Adipocyte (in vitro differentiated cells): ENCODE measurements at regions not wholly inside any gene's neighbourhood (a gene's known extent, or its start where the extent isn't known, plus 50 kb on each side); places are given as distances from the start of the nearest gene placed in this dataset.

Experiments used
- DNase-seq: peaks from one replicate; pipeline ENCODE4 v3.0.0-alpha.2; 2015; ENCODE audit warnings: low read depth
- H3K27me3 ChIP-seq: replicated peaks from 2 replicates; pipeline ENCODE4 v1.7.0; 2013; ENCODE audit warnings: mild to moderate bottlenecking, low read length, moderate library complexity; ENCODE audit not compliant: control insufficient read depth, insufficient read depth
- H3K36me3 ChIP-seq: 2 replicates; pipeline ENCODE4 v1.7.0; 2013; ENCODE audit warnings: low read length, mild to moderate bottlenecking, moderate library complexity; ENCODE audit not compliant: control insufficient read depth, insufficient read depth, severe bottlenecking
- H3K4me1 ChIP-seq: 2 replicates; pipeline ENCODE4 v1.7.0; 2013; ENCODE audit warnings: mild to moderate bottlenecking, low read length, moderate library complexity; ENCODE audit not compliant: control insufficient read depth, insufficient read depth
- H3K4me3 ChIP-seq: 2 replicates; pipeline ENCODE4 v1.7.0; 2013; ENCODE audit warnings: mild to moderate bottlenecking, low read length, moderate library complexity
- H3K9ac ChIP-seq: 2 replicates; pipeline ENCODE4 v1.7.0; 2013; ENCODE audit warnings: mild to moderate bottlenecking, low read length, moderate library complexity
- H3K9me3 ChIP-seq: 2 replicates; pipeline ENCODE4 v1.7.0; 2013; ENCODE audit warnings: mild to moderate bottlenecking, low read length, moderate library complexity; ENCODE audit not compliant: control insufficient read depth

DNA sequence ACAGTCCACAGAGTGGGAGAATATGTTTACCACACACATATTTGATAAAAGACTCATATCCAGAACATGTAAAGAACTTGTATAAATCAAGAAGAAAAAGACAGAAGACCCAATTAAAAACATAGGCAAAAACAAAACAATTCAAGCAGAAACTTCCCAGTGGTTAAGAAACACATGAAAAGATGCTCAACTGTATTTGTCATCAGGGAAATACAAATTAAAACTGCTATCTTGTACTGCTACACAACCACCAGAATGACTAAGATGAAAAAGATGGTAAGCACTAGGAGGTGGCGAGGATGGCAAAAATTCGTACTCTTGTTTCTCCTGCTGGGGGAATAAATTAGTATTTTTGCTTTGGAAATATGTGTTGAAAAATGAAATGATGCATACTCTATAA, 192.3 kb upstream of the C11orf87 start:
- Histone ChIP-seq H3K9ac (no peak overlapping the region), H3K36me3 (no peaks in the 10 kb centered on the region), H3K27me3 (no peaks in the 10 kb centered on the region), H3K4me3 (no peak overlapping the region), H3K4me1 (no peaks in the 10 kb centered on the region), H3K9me3 (peaks cover 2% of the 10 kb centered on the region)
- no peak for DNase-seq

DNA sequence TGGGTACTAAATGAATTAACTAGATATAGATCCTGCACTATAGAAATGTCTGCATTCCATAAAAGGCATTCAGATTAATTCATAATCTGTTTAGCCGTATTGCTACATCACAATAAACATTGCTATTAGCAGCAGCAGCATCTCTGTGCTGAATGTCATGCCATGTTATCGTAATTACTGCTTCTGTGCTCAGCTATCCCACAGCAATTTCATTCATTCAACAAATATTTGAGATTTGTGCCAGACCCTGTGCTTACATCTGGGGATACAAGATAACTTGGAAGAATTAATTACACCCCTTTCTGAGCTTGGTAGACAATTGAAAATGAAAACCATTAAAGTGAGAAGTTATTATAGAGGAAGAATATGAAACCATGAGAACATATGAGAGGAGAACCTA, 185.8 kb upstream of the C11orf87 start:
- Histone ChIP-seq H3K36me3 (no peaks in the 10 kb centered on the region), H3K4me3 (no peak overlapping the region), H3K4me1 (no peaks in the 10 kb centered on the region), H3K9me3 (peaks cover 12% of the 10 kb centered on the region), H3K9ac (no peak overlapping the region), H3K27me3 (no peaks in the 10 kb centered on the region)
- DNase-seq = no peak

DNA sequence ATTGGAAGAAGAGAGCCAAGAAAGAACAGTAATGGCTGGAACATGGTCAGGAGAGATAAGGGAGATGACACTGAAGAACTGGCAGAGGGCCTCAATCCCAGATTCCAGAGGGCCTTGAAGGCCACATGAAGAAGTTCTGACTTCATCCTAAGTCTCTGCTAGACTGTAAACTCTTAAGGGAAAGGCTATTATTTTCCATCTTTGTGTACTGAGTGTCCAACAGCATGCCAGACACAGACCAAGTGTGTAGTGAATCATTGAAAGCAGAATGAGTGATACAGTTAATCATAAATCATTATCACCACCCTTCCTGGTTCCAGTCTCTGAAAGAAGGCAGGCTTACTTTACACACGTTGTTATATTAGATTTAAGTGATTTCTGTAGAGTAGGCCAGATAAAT, 185.3 kb upstream of the C11orf87 start:
- Histone ChIP-seq H3K9me3 (peaks cover 12% of the 10 kb centered on the region), H3K27me3 (no peaks in the 10 kb centered on the region), H3K36me3 (no peaks in the 10 kb centered on the region), H3K4me3 (no peak overlapping the region), H3K9ac (no peak overlapping the region), H3K4me1 (no peaks in the 10 kb centered on the region)
- DNase-seq = no peak

DNA sequence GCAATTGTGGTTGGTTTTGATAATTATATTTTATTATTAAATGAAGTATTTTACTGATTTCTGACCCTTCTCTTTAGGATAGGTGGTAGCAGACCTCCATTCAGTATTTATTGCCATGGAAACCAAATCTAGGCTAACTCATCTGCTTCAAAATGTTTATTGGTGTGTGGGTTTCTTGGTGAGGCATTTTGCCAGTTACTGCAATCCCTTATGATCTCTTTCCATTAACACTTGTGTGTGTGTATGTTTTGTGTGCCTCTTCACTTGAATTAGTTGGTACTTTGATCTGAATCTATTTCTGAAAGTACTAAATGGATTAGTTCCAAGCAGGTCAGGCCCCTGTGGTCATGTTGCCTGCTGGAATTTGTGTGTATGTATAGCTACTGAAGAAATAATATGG, 184.4 kb upstream of the C11orf87 start:
- Histone ChIP-seq H3K9me3 (peaks cover 12% of the 10 kb centered on the region), H3K4me1 (no peaks in the 10 kb centered on the region), H3K9ac (no peak overlapping the region), H3K4me3 (no peak overlapping the region), H3K27me3 (no peaks in the 10 kb centered on the region), H3K36me3 (no peaks in the 10 kb centered on the region)
- DNase-seq = no peak

DNA sequence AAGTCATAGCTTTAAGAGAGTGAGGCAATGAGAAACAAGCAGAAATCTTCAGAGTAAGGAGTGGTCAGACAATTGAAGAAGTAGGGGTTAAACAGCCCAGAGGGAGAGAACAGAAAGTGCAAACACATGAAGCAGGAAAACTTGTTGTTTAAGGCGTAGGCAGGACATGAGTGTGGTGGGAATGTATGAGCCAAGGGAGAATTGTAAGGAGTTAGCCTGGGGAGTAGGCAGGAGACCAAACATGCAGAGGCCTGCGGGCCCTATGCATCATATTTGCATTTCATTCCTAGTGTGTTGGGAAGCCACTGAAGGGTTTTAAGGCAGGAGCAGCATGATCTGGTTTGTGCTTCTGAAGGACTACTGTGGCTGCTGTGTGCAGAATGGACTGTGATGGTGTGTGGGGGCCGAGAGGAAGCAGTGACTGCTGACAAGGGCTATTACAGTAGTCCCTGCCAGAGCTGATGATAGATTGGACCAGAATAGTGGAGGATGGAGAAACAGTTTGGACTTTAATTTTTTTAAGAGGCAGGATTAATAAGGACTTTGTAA, 179.9 kb upstream of the C11orf87 start:
- no peak for DNase-seq
- H3K4me1 ChIP-seq = no peaks in the 10 kb centered on the region

DNA sequence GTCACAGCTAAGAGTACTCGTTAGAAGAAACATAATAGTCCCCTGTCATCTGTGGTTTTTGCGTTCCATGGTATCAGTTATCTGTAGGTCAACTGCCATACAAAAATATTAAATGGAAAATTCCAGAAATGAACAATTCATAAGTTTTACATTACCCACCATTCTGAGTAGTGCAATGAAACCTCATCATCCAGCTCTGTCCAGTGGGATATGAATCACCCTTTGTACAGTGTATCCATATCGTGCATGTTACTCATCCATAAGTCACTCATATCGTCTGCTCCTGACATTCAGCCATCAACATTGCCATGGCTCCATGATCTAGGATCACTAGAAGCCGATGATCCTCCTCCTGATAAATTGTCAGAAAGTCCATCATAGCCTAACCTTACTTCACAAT, 174.9 kb upstream of the C11orf87 start:
- Histone ChIP-seq H3K4me1 (no peaks in the 10 kb centered on the region), H3K36me3 (no peaks in the 10 kb centered on the region), H3K4me3 (no peak overlapping the region), H3K9me3 (no peaks in the 10 kb centered on the region), H3K27me3 (no peaks in the 10 kb centered on the region), H3K9ac (no peak overlapping the region)
- DNase-seq = peak; percentile 4

More for the DNA sequence above, 179.9 kb upstream of the C11orf87 start:
- no peaks in the 10 kb centered on the region for H3K36me3 ChIP-seq
- no peaks in the 10 kb centered on the region for H3K27me3 ChIP-seq
- H3K4me3 ChIP-seq = no peak overlapping the region
- no peak overlapping the region for H3K9ac ChIP-seq
- peaks cover 12% of the 10 kb centered on the region for H3K9me3 ChIP-seq

DNA sequence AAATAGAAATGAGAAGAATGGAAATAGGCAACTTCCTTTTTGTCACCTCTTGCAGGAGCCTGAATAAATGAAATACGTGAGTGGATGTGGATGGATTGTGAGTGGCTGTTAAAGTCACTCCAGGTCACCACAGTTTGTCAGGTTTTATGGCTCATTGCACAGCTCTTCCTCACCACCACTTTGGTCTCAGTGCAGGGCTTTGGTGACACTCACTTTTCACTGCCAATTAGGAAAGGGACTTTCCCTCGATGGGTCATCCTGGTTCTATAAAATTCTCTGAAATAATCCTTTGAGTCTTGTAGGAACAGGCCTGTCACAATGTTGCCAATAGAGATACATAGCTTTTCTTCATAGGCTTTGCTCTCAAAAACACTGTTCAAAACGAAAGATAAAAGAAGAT, 172.4 kb upstream of the C11orf87 start:
- Histone ChIP-seq H3K4me3 (no peak overlapping the region), H3K36me3 (no peaks in the 10 kb centered on the region), H3K9me3 (no peaks in the 10 kb centered on the region), H3K27me3 (no peaks in the 10 kb centered on the region), H3K9ac (no peak overlapping the region), H3K4me1 (no peaks in the 10 kb centered on the region)
- DNase-seq = no peak

DNA sequence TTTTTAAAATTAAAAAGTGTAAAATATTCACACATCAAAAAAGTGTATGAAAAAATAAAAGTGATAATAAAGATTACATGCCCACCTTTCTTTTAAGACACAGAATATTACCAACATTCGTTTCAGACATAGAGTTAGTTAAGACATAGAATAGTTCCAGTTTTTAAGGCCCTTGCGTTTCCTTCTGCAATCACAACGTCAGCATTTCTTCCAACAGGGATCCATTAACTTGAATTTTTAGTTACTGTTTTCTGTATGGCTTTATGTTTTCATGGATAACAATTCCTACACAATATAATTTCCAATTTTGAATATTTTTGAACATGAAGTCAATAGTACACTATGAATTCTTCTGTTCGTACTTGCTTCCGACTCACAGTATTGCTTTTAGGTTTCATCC, 170.8 kb upstream of the C11orf87 start:
- DNase-seq = no peak
- no peaks in the 10 kb centered on the region for H3K27me3 ChIP-seq
- no peaks in the 10 kb centered on the region for H3K36me3 ChIP-seq
- no peaks in the 10 kb centered on the region for H3K4me1 ChIP-seq
- H3K9ac ChIP-seq = no peak overlapping the region
- no peaks in the 10 kb centered on the region for H3K9me3 ChIP-seq
- H3K4me3 ChIP-seq = no peak overlapping the region

DNA sequence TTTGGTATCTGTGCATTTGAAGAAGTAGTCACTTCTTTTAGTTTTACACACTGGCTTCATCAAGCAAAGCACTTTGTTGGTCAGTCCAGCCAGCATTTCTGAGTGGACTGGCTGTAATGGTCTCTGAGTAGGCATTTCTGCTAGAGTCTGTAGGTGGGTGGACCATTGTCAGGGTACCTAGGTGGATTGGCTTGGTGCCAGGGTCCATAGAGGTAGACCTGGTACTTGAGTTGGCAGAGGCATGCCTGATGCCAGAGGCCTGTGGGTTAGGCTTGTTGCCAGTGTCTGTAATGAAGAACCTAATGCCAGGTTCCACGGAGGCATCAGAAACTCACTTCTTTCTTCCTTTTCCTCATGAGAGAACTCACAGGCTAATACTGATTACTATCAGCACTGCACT, 157.9 kb upstream of the C11orf87 start:
- H3K4me3 ChIP-seq = no peak overlapping the region
- H3K9ac ChIP-seq = no peak overlapping the region
- no peak for DNase-seq

DNA sequence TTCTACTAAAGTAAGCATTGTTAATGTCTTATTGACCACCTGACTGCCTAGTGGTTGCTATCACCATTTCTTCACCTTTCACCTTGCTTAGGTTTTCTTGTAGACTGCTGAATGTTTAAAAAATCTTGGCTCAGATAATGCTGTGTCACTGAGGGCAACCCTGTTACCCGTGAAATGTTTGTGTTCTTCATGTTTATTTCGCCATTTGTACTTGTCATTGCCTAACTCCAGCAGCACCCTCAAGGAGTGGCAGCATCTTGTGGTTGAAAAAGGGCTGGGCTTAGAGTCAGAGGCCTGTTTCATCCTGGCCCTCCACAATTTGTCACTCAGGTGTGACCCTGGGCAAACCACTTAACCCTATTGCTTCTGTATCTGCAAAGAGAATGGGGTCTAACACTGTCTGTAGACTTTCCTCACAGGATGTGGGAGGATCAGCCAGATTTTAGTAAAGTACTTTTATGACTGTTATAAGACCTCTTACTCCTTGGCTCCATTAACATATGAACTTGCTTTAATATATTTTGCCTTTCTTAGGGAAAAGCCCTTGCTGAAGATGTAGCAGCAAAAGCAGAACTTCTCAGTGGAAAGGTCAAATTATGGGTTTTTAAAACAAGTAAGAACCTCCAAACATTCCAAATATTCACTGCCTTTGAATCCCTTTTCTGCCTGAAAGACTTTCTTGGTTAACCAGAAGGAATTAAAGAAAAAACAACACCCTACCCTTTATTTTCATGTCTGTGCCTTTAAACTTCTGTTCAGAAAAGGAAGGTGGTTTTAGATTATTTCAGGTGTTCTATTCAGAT, 154.5 kb upstream of the C11orf87 start:
- H3K4me1 ChIP-seq = no peaks in the 10 kb centered on the region
- peak; percentile 43 for DNase-seq
- H3K9ac ChIP-seq = no peak overlapping the region

More for the DNA sequence above, 157.9 kb upstream of the C11orf87 start:
- Histone ChIP-seq H3K36me3 (no peaks in the 10 kb centered on the region), H3K9me3 (peaks cover 28% of the 10 kb centered on the region), H3K4me1 (no peaks in the 10 kb centered on the region), H3K27me3 (no peaks in the 10 kb centered on the region)

DNA sequence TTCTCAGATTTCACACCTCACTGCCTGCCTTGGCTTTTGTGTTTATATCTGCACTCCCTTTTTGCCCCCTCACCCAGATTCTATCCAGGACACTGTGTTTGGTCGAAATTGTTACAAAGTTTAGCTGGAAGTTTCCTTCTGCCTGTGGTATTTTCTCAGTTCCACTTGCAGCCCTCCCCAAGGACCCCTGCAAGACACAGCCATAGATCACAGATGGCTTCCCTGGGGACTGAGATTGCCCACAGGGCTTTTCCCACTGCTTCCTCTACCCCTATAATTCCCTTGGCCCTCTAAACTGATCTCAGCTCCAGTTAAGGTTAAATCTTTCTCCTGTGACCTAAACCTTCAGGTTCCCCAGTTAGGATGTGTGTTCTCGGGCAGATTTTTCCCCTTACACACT, 146.1 kb upstream of the C11orf87 start:
- H3K4me3 ChIP-seq = no peak overlapping the region
- no peak overlapping the region for H3K9ac ChIP-seq
- no peaks in the 10 kb centered on the region for H3K36me3 ChIP-seq
- no peak for DNase-seq
- peaks cover 14% of the 10 kb centered on the region for H3K9me3 ChIP-seq
- no peaks in the 10 kb centered on the region for H3K4me1 ChIP-seq
- no peaks in the 10 kb centered on the region for H3K27me3 ChIP-seq

More for the DNA sequence above, 154.5 kb upstream of the C11orf87 start:
- Histone ChIP-seq H3K27me3 (no peaks in the 10 kb centered on the region), H3K36me3 (no peaks in the 10 kb centered on the region), H3K4me3 (no peak overlapping the region), H3K9me3 (peaks cover 29% of the 10 kb centered on the region)
